ENCODE measurements at regions not wholly inside any gene's neighbourhood (a gene's known extent, or its start where the extent isn't known, plus 50 kb on each side); places are given as distances from the start of the nearest gene placed in this dataset.

DNA sequence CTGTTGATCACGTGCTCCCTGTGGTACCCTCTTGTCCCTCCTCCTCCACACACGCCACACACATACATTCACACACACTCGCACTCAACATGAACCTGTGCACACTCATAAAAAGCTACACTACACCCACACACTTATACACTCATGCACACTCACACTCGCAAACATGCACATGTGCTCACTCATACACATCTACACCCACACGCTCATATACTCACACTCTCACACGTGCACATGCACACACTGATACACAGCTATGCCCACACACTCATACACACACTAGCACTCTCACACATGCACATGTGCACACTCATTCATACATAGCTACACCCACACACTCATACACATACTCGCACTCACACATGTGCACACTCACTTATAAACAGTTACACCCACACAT is 113.6 kb downstream of the LRATD1 start:
- WGBS, 2 donors: 95 to 96% methylated on average over 7 of the region's 7 CpGs
- Histone ChIP-seq H3K27me3 (ENCODE audit: control insufficient read depth in 3 of 3, insufficient read depth in 3 of 3, low read length in 2 of 3) (no peaks in the 10 kb centered on the region), H3K4me1 (ENCODE audit: control insufficient read depth in 5 of 5, insufficient read depth in 5 of 5, low read length in 5 of 5) (no peaks in the 10 kb centered on the region), H3K27ac (ENCODE audit: low read depth in 1 of 2, low read length in 1 of 2) (no peak overlapping the region), H3K9me3 (ENCODE audit: control insufficient read depth in 4 of 4, insufficient read depth in 3 of 4, low read length in 3 of 4) (peaks cover 0 to 8% (median 2%) of the 10 kb centered on the region in 4 donors), H3K36me3 (ENCODE audit: control insufficient read depth in 4 of 4, insufficient read depth in 4 of 4, low read length in 4 of 4) (no peaks in the 10 kb centered on the region), H3K9ac (ENCODE audit: insufficient read depth in 1 of 2, low read length in 2 of 2) (no peak overlapping the region), H3K4me3 (no peak overlapping the region)
- ATAC-seq (ENCODE audit: insufficient read depth, low FRiP score) (no peak), DNase-seq (no peak)
- TF ChIP-seq, protein P1, sequence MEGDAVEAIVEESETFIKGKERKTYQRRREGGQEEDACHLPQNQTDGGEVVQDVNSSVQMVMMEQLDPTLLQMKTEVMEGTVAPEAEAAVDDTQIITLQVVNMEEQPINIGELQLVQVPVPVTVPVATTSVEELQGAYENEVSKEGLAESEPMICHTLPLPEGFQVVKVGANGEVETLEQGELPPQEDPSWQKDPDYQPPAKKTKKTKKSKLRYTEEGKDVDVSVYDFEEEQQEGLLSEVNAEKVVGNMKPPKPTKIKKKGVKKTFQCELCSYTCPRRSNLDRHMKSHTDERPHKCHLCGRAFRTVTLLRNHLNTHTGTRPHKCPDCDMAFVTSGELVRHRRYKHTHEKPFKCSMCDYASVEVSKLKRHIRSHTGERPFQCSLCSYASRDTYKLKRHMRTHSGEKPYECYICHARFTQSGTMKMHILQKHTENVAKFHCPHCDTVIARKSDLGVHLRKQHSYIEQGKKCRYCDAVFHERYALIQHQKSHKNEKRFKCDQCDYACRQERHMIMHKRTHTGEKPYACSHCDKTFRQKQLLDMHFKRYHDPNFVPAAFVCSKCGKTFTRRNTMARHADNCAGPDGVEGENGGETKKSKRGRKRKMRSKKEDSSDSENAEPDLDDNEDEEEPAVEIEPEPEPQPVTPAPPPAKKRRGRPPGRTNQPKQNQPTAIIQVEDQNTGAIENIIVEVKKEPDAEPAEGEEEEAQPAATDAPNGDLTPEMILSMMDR (IDR thresholded peaks at IDR 0.05; ENCODE audit: control extremely low read depth, extremely low read depth): no peak

DNA sequence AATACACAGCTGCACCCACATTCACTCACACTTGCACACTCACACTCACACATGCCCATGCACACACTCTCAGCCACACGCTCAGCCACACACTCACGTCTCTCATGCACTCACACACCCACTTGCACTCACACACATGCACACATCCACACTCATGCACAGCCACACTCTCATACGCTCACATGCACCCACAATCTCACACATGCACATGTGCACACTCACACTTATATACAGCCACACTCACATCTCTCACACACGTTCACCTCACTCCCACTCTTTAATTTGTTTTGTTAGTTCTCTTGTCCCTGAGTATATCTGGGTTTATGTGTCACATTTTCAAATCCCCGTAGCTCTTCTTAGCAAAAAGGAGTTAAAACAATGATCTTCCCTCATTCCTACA is 114.9 kb downstream of the LRATD1 start:
- H3K27me3 ChIP-seq (ENCODE audit: control insufficient read depth in 3 of 3, insufficient read depth in 3 of 3, low read length in 2 of 3): no peaks in the 10 kb centered on the region
- H3K9me3 ChIP-seq (ENCODE audit: control insufficient read depth in 4 of 4, insufficient read depth in 3 of 4, low read length in 3 of 4): peaks cover 0 to 10% (median 2%) of the 10 kb centered on the region in 4 donors
- no peak overlapping the region for H3K9ac ChIP-seq (ENCODE audit: insufficient read depth in 1 of 2, low read length in 2 of 2)
- H3K4me3 ChIP-seq: no peak overlapping the region
- H3K36me3 ChIP-seq (ENCODE audit: control insufficient read depth in 4 of 4, insufficient read depth in 4 of 4, low read length in 4 of 4): no peaks in the 10 kb centered on the region
- TF ChIP-seq, protein P1 (IDR thresholded peaks at IDR 0.05; ENCODE audit: control extremely low read depth, extremely low read depth): no peak
- no peak overlapping the region for H3K27ac ChIP-seq (ENCODE audit: low read depth in 1 of 2, low read length in 1 of 2)
- DNase-seq (no peak), ATAC-seq (ENCODE audit: insufficient read depth, low FRiP score) (no peak)
- no peaks in the 10 kb centered on the region for H3K4me1 ChIP-seq (ENCODE audit: control insufficient read depth in 5 of 5, insufficient read depth in 5 of 5, low read length in 5 of 5)
- WGBS, 2 donors: 92% methylated on average over 5 of the region's 5 CpGs

DNA sequence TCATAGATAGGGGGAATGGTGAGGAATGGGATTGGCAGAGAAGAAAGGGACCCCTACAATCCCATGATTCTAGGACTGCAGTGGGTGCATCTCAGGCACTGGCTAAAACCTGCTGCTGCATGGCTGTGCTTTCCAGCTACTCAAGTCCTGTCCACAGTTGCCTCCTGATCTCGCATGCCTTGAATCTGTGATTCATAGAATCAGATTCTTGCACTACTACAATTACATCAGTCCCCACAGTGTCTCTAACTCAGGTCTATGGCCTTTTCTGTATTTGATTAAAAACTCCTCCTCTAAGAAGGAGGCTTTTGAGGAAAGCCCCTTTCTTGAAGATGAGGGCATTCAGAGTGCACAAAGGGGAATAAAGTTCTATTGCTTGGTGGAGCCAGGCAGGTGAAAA is 117.4 kb downstream of the LRATD1 start:
- WGBS, 2 donors: 75 to 95% methylated on average over 1 of the region's 1 CpG

More for the DNA sequence above, 117.4 kb downstream of the LRATD1 start:
- ATAC-seq (ENCODE audit: insufficient read depth, low FRiP score) (peak; percentile 19), DNase-seq (no peak)
- Histone ChIP-seq H3K4me3 (no peak overlapping the region), H3K27me3 (ENCODE audit: control insufficient read depth in 3 of 3, insufficient read depth in 3 of 3, low read length in 2 of 3) (no peaks in the 10 kb centered on the region), H3K9ac (ENCODE audit: insufficient read depth in 1 of 2, low read length in 2 of 2) (no peak overlapping the region), H3K27ac (ENCODE audit: low read depth in 1 of 2, low read length in 1 of 2) (no peak overlapping the region), H3K36me3 (ENCODE audit: control insufficient read depth in 4 of 4, insufficient read depth in 4 of 4, low read length in 4 of 4) (no peaks in the 10 kb centered on the region), H3K4me1 (ENCODE audit: control insufficient read depth in 5 of 5, insufficient read depth in 5 of 5, low read length in 5 of 5) (no peaks in the 10 kb centered on the region), H3K9me3 (ENCODE audit: control insufficient read depth in 4 of 4, insufficient read depth in 3 of 4, low read length in 3 of 4) (peaks cover 0 to 10% (median 2%) of the 10 kb centered on the region in 4 donors)
- TF ChIP-seq, protein P1 (IDR thresholded peaks at IDR 0.05; ENCODE audit: control extremely low read depth, extremely low read depth): no peak

Measured in lung (tissue), 11 donors.